ENCODE measurements at regions not wholly inside any gene's neighbourhood (a gene's known extent, or its start where the extent isn't known, plus 50 kb on each side); places are given as distances from the start of the nearest gene placed in this dataset.

- TF ChIP-seq CTCF (IDR thresholded peaks at IDR 0.05) (no peak), POLR2A (IDR thresholded peaks at IDR 0.05) (no peak)
Observed at GRCh38 chr2:71821856-71822255, 325.8 kb downstream of the CYP26B1 start.

Measured in prostate gland (tissue), 2 donors.